ENCODE measurements at regions not wholly inside any gene's neighbourhood (a gene's known extent, or its start where the extent isn't known, plus 50 kb on each side); places are given as distances from the start of the nearest gene placed in this dataset.

DNA sequence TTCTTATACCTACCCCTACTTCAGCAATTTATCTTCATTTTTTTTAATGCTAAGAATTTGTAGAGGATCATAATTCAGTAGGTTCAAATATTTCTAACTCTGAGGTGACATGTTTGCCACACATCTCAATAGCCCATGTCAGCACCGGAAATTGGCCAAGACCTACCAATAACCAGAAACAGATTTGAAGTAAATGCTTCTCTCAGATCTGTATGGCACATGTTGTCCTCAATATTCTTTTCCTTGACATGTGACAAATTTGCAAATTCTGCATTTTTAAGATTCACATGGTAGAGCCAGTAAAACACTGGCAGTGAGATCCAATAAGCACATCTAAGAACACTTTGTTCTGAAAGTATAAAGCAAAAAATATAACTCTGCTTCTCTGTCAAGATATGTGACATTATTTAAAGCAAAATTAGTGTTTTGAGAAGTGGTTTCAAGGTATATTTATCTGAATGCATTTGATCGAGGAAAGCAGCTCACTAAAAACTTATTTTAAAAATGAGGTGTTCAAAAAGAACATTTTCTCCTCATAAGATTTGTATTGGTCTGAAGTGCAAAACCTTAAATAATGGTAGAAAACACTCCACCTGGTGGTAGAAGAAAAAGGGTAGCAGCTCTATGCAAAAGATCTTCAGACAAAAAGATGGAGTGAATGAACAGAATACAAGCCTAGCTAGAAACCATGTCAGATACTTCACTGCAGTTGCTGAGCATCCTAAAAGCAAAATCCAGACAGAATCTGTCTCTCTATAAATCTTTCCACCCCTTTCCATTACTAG, 513.8 kb upstream of the FAM241A start:
- DNase-seq, result no peak

DNA sequence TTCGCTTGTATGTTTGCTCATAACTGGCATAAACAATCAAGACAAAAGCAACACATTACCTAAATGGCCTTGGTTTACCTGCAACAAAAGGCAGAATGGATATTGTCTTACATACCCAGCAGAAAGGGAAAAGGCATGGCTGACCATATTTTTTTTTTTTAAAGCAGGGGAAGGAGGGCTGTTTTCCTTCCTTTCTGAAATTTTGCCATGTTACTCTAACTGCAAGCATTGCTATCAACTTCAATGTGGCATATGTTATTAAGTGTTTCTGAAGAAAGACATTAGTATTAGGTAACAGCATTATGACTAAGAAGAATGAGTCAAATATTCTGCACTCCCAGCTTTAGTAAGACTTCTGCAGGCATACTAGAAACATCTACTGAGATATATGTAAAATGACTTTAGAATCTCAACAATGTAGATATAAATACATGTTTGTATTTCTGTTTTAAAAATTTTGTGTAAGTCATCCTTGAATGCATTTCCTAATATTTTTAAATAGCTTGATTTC, 512.6 kb upstream of the FAM241A start:
- DNase-seq, result no peak

DNA sequence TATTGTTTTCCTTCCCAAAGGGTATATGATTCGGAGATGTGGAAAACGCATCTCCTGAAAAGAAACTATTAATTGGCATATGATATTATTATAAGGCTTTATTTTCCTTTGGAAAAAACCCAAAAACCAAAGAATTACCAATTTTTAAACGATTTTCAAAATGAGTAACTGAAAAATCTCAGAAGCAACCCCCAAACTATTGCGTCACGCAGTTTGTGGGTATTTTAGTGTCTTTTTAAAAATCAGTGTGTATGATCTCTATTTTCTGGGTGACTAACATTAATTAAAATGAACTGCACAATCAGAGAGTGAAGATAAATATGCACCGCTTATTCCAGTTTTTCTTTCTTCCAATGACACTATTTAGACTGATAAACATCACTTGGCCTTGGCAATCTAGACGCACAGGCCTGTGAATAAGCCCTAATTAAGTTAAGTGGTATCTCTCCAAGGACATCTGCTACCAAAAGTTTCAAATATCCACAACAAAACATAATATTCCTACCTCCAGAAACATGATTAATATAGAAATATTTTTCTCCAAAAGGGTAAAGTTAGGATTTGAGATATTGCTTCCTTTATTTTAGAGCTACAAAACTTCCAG, 511.5 kb upstream of the FAM241A start:
- no peak for DNase-seq

DNA sequence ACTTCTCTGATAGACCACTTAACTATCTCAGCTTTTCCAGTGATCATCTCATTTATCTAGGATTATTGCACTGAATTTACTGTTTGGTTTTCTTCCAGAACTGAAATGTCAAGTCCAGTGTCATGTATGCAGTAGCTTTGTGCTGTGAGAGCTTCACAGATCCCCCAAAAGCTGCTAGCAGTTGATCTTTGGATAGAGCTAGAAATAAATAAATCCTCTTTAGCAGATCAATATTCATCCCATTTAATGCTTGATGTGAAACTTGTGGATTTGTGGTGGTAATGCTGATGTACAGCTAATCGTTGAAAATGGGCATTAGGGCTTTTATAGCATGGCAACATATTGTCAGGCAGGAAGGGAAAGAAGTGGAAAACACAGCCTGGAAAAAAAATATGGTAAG, 509.6 kb upstream of the FAM241A start:
- DNase-seq, result no peak

DNA sequence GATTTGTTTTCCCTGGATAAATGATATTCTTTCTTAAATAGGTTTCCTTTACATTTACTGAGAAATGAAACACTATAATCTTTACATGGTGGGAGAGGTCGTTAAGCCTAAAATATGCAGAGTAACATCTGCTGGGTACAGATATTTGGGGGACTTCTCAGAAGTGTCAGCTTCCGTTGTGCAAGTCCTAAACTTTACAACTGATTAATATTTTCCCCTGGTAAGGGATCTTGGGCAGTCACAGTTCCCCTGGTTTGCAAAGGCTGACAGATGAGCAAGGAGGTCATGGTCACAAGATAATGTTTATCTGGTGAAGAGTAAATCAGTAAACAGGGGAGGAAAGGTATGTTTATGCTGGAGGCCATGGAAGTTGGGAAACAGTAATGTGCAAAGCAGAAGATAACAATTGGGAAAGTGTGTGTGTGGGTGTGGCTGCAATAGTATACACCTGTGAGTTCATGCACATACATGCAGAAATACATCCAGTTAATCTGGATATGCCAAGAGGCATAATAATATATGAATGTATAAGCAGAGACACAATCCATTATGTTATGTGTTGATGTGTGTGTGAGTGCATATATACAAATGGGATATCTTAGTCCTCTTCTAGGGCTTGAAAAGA, 508.2 kb upstream of the FAM241A start:
- no peak for DNase-seq

DNA sequence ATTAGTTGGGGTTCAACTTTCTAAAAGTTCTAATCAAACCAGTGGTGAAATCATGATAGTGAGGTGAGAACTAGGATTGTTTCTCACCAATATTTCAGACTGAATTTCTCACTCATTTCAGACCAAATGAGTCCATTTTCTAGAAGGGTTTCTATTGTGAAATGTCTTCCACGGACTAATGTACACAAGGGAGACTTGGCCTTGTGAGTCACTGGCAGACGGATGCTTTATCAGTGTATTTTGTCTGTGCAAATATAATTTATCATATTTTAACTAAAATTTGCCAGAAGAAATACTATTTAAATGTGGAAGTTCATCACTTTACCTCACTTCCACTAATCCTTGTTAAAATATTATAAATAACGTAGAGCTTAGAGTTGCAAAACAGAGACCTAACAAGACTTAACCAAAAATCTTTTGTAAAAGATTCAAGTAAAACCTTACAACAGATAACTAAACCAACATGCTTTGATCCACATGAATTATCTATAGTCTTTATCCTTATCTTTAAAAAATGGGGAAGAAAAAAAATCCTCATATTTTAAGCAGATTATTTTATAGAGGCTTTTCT, 506.0 kb upstream of the FAM241A start:
- DNase-seq, result no peak

DNA sequence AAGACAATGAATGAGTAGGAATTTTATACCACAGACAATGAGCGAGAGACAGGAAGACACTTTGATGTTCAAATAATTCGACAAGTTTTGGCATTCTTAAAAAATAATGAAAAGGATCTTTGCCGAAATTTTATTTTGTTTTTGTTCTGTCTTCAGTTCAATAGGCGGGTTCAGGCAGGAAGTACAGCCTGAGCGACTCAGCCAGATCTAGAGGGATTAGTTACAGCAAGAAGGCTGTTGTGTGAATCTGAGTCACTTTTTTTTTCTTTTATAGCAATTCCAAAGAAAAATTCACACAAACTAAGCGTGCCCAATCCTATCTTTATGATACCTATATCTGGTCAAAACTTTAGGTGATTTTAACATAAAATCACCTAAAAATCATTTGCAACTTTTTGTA, 505.4 kb upstream of the FAM241A start:
- DNase-seq, result no peak

DNA sequence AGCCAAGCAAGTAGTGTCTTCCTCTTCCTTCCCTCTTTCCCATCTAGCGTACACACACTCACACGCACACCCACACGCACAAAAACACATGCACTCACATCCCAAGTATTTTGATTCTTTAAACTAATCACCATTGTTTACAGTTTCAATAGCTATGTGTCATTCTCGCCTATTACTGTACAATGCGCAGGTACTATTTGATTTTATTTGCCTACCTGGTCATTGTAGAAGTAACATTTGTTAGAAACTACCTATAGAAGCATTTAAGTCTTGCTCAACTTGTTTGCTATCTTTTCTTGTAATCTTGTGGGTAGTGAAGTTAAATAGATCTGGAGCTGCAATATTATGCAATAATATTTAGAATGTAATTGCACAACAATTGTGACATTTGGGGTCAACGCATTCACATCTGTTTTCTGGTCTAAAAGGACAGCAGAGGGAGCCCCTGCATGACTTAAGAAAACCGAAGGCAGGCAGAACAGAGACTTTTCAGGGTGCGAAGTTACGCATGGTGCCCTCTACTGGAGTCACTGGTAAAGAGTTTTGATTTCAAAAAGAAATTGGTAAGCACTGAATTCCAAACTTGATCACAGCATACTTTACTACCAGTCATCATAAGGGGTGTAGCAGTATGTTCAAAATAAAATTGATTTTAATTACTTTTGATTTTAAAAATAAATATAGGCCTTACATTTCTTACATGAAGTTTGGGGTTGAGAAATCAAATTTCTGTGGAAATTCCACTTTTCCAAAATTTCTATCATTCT, 503.3 kb upstream of the FAM241A start:
- DNase-seq, result peak; percentile 69

DNA sequence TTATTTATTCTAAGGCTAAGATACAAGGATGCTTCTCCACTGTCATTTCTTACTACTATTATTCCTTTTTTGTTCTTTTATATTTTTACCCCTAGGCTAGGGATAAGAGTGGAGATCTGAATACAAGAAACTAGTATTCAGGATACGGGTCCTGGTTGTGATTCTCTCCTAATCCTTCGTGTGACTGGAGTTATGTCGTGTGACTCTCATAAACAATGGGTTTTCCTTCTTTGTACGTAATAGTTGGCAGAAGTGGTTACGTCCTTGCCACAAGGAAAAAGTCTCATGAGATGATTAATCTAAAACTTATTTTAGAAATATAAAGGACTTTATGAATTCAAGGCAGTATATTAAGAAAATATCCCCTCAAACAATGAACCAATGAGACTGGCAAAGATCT, 497.2 kb upstream of the FAM241A start:
- DNase-seq, result no peak

DNA sequence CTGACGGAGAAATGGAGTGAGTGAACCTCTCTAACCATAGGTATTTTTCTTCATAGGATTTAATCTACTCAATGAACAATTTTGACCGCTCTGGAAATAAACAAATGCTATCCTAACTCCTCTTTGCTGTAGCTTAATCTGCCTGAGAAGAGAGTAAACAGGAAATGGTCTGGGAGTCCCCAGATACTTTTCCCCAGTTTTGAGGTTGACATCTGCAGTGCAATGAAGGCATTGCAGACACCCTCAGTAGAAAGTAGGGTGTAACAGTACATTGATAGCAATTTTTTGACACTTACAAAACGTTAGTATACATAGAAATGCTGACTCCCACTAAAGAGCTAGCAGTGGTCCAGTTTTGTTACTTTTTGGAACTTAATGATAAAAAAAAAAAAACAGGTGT, 495.9 kb upstream of the FAM241A start:
- DNase-seq, result no peak

DNA sequence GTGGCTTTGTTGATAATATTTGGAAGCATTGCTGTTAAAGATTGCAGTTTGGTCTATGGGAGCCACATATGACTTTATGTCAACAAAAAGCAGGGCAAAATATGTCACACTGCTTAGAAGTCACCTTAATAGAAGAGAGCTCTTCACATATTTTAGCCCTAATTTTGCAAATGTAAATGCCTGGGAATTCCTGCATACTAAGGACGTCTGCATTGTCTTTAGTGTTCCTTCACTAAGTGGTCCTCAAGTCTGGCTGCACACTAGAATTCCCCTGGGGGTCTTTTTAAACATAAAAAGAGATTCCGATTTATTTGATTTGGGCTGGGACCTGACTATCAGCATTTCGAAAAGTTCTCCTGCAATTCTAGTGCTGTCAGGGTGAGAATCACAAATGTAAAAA, 495.1 kb upstream of the FAM241A start:
- DNase-seq, result no peak

DNA sequence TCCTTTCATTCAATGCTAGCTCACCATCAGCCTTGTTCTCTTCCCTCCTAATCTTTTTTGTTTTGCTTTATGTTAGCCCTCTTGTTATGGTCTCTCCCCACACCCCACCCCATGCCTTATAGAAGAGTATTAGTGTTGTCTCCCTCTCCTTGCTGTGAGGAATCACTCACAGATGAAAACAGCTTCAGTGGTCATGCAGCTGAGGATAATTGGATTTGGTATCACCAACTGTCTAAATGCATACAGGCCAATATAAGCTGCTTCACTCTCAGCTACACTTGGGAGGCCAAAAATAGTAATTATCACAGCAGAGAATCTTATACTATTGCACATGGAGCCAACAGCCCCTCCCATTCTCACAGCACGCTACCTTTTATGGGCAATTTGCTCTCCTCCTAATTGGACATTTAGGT, 494.6 kb upstream of the FAM241A start:
- DNase-seq, result no peak

DNA sequence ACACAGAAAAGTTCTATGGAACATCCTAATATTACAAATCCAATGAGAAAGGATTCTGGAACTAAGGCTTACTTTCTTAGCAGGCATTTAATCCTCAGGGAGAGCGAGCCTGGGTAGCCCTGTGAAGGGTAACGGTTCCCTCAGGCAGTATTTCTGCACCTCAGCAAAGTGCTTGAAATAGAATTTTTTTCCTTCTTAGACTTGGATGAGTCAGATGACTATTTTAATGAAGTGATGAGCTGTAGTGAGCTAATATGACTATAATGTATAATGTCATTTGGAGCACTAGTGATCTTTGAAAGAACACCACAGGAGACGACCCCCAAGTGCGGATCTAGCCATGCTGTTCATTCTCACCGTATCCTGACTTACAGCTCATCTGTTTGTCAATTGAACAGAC, 493.0 kb upstream of the FAM241A start:
- DNase-seq, result no peak

DNA sequence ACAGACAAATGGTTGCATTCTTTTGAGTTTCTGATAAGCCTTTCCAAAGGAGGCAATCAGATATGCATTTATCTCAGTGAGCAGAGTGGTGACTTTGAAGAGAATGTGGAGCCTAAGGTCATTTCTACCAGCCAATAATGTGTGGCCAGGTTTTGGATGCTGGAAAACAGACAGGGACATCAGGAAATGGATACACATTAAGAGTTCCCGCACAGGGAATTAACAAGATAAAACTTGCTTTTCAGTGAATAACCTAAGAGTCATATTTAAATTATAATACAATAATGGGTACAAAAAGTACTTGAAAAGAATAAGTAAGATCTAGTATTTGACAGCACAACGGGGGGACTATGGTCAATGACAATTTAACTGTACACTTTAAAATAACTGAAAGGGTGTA, 492.3 kb upstream of the FAM241A start:
- DNase-seq, result no peak

DNA sequence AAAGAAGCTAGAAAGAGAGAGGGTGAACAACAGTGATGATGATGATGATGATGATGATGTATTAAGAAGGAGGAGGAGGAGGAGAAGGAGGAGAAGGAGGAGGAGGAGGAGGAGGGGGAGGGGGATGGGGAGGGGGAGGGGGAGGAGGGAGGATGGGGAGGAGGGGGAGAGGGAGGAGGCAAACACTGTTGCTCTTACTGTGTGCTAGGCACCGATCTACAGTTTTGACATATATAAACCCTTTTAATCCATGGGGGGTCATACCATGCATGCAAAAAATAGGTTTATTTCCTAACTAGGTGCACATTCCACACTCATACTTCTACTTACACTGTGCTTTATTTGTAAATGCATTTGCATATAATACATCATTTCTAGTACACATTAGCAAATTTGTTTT, 482.8 kb upstream of the FAM241A start:
- DNase-seq, result no peak

DNA sequence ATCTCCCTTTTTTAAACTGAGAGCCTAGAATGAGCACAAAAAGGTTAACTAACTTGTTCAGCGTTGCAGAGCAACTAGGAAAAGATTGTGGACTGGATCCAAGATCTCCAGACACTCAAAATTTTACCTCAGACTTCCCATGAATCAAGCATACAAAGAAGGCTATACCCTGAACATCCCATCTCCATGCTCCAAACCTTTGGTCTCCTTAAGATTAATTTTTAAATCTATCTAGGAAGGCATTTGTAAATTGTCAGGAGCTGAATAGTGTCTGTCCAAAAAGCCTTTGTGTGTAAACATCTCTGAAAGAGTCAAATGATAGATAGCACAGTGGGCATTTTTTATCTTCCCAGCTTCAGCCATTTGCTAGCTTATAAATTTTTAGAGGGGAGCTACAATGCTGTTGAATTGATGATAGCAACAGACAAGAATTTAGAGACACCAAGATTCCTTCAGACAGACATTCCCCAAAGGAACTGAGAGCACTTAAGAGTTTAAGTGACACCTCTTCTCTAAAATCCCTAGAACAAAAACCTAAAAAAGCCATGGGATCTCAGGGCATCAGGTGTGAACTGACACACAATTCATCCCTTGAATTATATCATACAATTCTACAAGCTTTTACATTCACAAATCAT, 480.8 kb upstream of the FAM241A start:
- DNase-seq, result no peak

DNA sequence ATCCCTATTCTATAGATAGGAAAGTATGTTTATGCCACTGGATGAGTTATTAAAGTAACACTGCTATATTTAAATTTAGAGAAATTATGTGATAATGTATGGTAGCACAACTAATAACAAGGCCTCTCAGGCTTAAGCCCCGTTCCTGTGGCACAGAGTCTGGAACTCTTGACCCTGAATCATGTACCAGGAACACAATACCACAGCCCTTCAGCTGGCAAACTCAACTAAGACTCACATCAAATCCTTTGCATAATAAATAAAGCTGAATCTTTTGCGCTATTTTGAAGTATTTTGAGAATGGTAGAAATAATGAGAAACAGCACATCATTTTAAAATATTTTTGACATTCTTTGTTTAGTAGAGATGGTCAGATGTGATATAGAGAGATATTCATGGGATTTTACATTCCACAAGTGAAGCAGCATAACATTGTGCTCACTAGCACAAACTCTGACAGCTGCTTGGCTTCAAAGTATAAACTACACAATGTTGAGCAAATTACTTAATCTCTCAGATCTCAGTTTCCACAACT, 478.4 kb upstream of the FAM241A start:
- no peak for DNase-seq

DNA sequence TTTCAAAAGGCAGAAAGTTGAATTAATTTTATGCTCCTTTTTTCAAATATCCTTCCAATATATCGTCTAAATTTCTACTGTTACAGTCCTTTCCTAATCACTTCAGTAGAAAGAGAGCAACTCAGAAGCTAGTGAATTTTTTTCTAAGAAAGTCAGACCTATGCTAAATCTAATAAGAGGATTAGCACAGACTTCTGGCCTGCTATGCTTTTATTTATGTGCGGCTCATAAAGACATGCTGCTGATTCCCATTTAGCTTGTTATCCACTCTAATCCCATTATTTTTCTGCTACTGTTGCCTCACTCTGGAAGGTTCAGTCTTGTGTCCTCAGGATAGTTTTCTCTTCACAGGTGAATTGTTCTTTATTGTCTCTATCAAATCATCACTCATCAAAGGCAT, 473.5 kb upstream of the FAM241A start:
- DNase-seq, result no peak

DNA sequence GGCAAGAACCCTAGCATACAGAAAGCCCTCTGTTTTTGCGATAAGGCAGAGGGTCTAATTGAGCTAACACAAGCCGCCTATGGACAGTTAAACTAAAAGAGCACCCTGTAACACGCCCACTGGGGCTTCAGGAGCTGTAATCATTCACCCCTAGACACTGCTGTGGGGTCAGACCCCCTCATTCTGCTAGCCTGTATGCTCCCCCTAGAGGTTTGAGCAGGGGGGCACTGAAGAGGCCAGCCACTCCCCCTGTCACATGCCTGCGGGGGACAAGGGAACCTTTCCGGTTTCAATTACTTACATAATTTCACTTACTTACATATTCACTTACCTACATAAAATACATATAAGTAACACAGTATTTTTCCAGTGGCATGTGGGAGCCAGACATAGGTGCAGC, 469.5 kb upstream of the FAM241A start:
- DNase-seq, result no peak

DNA sequence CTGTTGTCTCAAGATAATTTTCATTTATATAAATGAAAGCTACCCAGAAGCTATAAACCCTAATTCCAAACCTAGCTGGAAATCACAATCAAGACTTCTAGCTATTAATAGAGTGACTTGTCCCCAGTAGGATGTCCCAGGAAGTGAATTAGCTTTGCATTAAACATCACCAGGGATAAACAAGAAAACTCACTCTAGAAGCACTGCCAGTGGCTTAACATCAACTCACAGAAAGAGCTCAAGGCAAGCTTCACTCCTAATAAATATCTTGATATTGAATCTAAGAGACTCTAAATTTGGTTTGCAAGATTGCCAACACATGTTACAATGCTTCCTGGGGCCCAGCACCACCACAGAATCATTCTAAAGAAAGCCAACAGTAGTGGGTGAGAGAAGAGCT, 468.7 kb upstream of the FAM241A start:
- DNase-seq, result no peak

DNA sequence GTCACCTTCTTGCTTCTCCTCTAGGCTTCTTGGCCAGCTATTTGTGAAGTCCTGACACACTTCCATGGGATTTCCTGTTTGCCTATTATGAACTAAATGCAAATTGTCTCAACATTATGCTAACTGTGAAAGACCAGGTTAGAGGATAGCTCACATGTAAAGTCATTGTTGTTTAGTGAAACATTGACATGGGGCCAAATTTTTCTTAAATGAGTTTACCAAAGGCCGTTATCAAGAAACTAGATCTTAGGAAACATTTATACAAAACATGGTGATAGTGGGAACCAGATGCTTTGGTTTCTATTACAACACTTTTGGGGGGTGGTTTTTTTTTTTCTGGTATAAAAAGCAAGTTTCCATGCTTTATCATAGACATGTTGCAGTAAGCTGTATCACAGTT, 466.8 kb upstream of the FAM241A start:
- DNase-seq, result no peak

DNA sequence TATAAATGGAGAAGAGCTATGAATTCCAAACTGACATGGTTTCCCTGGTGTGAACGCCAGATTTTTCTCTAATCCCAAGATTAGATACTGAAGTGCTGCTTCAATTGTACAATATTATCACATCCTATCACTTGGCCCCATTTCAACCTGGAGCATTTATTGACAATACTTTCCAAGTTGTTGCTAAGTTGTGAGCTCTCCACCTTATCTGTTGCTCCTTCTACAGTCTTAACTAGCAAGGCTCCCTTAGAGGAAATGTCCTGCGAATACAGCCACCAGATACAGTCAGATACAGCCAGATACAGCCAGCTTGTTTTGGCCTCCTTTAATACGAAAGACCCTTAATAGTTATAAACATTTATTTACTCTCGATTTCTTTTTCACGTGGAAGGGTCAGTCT, 466.3 kb upstream of the FAM241A start:
- DNase-seq, result no peak
